WERI-Rb-1 (cell line): ENCODE measurements at regions not wholly inside any gene's neighbourhood (a gene's known extent, or its start where the extent isn't known, plus 50 kb on each side); places are given as distances from the start of the nearest gene placed in this dataset.

Experiments used
- DNase-seq: peaks from one replicate; pipeline ENCODE4 v3.0.0-alpha.2; 2020
- H3K27ac ChIP-seq: fragments of 250-450 bp; sonication (Bioruptor Pico); 2 replicates; pipeline ENCODE4 v1.5.1; 2020; ENCODE audit warnings: mild to moderate bottlenecking, moderate library complexity
- H3K27me3 ChIP-seq: fragments of 250-450 bp; sonication (Bioruptor Pico); 2 replicates; pipeline ENCODE4 v1.5.1; 2021; ENCODE audit warnings: mild to moderate bottlenecking, low read depth, moderate library complexity; ENCODE audit not compliant: insufficient read depth, severe bottlenecking
- H3K36me3 ChIP-seq: fragments of 250-450 bp; sonication (Bioruptor Pico); 2 replicates; pipeline ENCODE4 v1.5.1; 2020; ENCODE audit warnings: mild to moderate bottlenecking, moderate library complexity
- H3K4me3 ChIP-seq: 2 replicates; pipeline ENCODE4 v1.5.1; 2011; ENCODE audit warnings: low read depth, mild to moderate bottlenecking, control low read depth, low read length
- H3K9me3 ChIP-seq: fragments of 250-450 bp; sonication (Bioruptor Pico); 2 replicates; pipeline ENCODE4 v1.5.1; 2021; ENCODE audit warnings: mild to moderate bottlenecking, moderate library complexity; ENCODE audit not compliant: severe bottlenecking
- CTCF ChIP-seq: IDR thresholded peaks from 2 replicates; pipeline ENCODE4 v1.5.1; 2011; ENCODE audit warnings: low read depth, mild to moderate bottlenecking, control low read depth, inconsistent platforms, low read length

- DNase-seq: no peak
- Histone ChIP-seq H3K9me3 (no peaks in the 10 kb centered on the region), H3K4me3 (no peak overlapping the region), H3K27me3 (no peaks in the 10 kb centered on the region), H3K27ac (no peak overlapping the region), H3K36me3 (no peaks in the 10 kb centered on the region)
- no peak for TF ChIP-seq CTCF
Observed at GRCh38 chr12:85587158-85587557, 249.1 kb downstream of the RASSF9 start.

GRCh38 chr12:85588221-85588620 lies 248.0 kb downstream of the RASSF9 start:
- Histone ChIP-seq H3K27ac (no peak overlapping the region), H3K36me3 (no peaks in the 10 kb centered on the region), H3K4me3 (no peak overlapping the region), H3K27me3 (no peaks in the 10 kb centered on the region), H3K9me3 (no peaks in the 10 kb centered on the region)
- no peak for TF ChIP-seq CTCF
- DNase-seq: no peak

- no peak for TF ChIP-seq CTCF
- Histone ChIP-seq H3K27me3 (no peaks in the 10 kb centered on the region), H3K36me3 (no peaks in the 10 kb centered on the region), H3K27ac (no peak overlapping the region), H3K4me3 (no peak overlapping the region), H3K9me3 (no peaks in the 10 kb centered on the region)
- no peak for DNase-seq
Observed at GRCh38 chr12:85600841-85601240, 235.4 kb downstream of the RASSF9 start.

- Histone ChIP-seq H3K4me3 (no peak overlapping the region), H3K36me3 (no peaks in the 10 kb centered on the region), H3K27me3 (no peaks in the 10 kb centered on the region), H3K9me3 (no peaks in the 10 kb centered on the region), H3K27ac (no peak overlapping the region)
- no peak for DNase-seq
- TF ChIP-seq CTCF: no peak
Observed at GRCh38 chr12:85603556-85603955, 232.7 kb downstream of the RASSF9 start.

GRCh38 chr12:85606455-85606854 lies 229.8 kb downstream of the RASSF9 start:
- Histone ChIP-seq H3K9me3 (no peaks in the 10 kb centered on the region), H3K36me3 (no peaks in the 10 kb centered on the region), H3K4me3 (no peak overlapping the region), H3K27me3 (no peaks in the 10 kb centered on the region), H3K27ac (no peak overlapping the region)
- no peak for DNase-seq
- no peak for TF ChIP-seq CTCF

DNA sequence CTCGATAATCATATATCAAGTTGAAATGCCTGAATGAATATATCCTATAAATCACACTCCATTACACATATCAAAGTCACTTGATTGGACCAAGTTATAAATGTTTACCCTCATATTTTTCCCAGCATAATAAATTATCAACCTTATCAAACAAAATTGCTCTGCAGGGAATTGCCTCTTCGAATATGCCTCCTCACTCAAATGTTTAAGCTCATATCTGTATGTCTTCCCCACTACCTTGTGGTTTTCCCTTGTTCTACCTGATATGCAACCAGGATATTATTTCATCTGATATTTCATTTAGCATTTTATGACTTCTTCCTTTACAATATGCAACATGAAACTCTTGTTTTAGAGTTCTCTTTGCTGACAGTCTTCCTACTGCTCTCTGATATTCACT lies 226.4 kb downstream of the RASSF9 start:
- no peak for DNase-seq
- TF ChIP-seq CTCF: no peak

More for the DNA sequence above, 226.4 kb downstream of the RASSF9 start:
- no peak overlapping the region for H3K27ac ChIP-seq
- no peaks in the 10 kb centered on the region for H3K27me3 ChIP-seq
- no peaks in the 10 kb centered on the region for H3K36me3 ChIP-seq
- no peaks in the 10 kb centered on the region for H3K9me3 ChIP-seq
- H3K4me3 ChIP-seq: no peak overlapping the region
